GM12875 (cell line): ENCODE measurements at regions not wholly inside any gene's neighbourhood (a gene's known extent, or its start where the extent isn't known, plus 50 kb on each side); places are given as distances from the start of the nearest gene placed in this dataset.

ENCODE experiments used
- H3K4me3 ChIP-seq: one replicate; pipeline ENCODE4 v1.5.1; 2011; ENCODE audit warnings: low read depth, low read length, control low read depth
- TF ChIP-seq, protein P1 (sequence below): IDR thresholded peaks from 2 replicates; pipeline ENCODE4 v1.5.1; 2011; ENCODE audit warnings: low read depth, mild to moderate bottlenecking, control low read depth, inconsistent platforms, low read length, moderate library complexity, borderline replicate concordance; ENCODE audit not compliant: insufficient read depth

DNA sequence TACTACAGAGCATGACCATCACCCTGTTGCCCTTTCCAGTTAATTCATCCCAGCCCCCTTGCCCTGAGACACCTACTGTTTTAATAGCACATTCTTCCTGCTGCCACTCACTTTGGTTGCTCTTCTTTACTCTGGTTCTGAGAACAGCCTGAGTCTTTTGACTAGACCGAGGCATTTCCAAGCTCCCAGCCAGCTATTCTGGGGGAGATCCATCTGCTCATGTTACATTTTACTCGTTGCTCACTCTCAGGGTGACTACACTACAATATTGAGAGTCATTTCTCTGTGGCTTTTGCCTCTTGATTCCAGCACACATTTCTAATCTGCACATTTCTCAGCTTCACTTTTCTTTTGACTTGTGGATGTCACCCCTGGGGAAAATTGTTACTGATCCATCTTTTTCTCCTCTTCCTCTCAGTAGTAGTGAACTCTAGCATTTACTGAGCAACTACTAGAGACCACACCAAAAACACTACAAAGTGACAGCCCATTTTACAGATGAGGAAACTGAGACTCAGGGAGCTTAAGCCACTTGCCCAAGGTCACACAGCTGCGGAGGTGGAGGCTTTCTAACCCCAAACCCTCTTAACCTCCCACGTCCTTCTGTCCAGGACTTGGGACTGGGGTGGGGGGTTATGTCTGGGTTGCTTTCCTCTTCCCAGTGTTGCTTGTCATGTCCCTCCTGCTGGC, 117.8 kb downstream of the C11orf91 start:
- TF ChIP-seq, protein P1, sequence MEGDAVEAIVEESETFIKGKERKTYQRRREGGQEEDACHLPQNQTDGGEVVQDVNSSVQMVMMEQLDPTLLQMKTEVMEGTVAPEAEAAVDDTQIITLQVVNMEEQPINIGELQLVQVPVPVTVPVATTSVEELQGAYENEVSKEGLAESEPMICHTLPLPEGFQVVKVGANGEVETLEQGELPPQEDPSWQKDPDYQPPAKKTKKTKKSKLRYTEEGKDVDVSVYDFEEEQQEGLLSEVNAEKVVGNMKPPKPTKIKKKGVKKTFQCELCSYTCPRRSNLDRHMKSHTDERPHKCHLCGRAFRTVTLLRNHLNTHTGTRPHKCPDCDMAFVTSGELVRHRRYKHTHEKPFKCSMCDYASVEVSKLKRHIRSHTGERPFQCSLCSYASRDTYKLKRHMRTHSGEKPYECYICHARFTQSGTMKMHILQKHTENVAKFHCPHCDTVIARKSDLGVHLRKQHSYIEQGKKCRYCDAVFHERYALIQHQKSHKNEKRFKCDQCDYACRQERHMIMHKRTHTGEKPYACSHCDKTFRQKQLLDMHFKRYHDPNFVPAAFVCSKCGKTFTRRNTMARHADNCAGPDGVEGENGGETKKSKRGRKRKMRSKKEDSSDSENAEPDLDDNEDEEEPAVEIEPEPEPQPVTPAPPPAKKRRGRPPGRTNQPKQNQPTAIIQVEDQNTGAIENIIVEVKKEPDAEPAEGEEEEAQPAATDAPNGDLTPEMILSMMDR, result no peak
- no peak overlapping the region for H3K4me3 ChIP-seq

DNA sequence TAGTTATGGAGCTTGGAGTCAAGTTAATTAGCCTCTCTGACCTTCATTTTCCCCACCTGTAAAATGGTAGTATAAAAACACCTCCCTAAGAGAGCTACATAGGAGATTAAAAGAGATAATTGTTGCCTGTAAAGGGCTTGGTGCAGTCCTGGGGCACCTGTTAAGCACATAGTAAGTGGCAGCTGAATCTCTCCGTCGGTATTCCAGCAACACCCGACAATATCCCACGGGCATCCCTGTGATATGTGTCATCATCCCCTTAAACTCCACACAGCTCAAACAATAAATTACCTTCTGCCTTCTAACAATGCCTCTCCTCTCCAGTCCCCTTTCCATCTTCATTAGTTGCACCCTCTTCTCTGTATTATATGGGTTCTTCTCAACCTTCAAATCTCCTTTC, 121.5 kb downstream of the C11orf91 start:
- H3K4me3 ChIP-seq, result no peak overlapping the region
- TF ChIP-seq, protein P1, result no peak

GRCh38 chr11:33577204-33577603, 123.4 kb downstream of the C11orf91 start:
- H3K4me3 ChIP-seq, result no peak overlapping the region
- TF ChIP-seq, protein P1, result no peak

DNA sequence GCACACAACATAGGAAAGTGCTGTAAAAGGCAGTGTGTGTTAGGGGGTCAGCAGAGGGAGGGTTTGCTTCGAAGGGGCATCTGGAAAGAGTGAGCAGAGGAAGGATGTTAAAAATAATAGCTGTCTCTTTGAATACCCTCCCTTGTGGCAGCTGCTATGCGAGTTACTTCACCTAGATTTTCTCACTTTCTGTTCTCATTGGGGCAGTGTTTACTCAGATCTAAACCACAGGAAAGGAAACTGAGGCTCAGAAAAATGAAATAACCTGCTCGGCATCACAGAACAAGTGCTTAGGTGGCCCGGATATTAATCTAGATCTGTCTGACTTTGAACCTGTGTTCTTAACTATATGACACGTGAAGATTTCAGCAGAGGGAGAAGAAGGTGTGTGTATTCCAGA, 125.3 kb downstream of the C11orf91 start:
- TF ChIP-seq, protein P1, result no peak

GRCh38 chr11:33574331-33574730, 126.3 kb downstream of the C11orf91 start:
- TF ChIP-seq, protein P1, result no peak
- H3K4me3 ChIP-seq, result no peak overlapping the region

More for the DNA sequence above, 125.3 kb downstream of the C11orf91 start:
- no peak overlapping the region for H3K4me3 ChIP-seq

DNA sequence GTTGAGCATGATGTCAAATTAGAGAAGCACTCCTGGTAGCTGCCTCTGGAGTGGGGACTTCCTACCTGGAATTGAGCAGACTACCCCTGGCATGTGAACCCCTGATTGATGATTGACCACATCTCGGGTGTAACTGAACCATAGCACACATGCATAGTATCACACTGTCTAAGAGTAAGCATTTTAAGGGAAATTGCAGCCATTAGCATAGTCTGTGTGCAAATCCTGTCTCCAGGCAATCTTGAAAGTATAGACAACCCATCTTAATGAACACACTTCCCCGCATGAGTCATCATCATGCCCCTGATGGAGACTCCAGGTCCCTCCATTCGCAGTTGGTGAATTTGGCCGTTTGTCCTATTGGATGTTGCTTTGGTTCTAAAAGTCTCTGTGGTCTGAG, 131.3 kb downstream of the C11orf91 start:
- TF ChIP-seq, protein P1, result no peak
- H3K4me3 ChIP-seq, result no peak overlapping the region

DNA sequence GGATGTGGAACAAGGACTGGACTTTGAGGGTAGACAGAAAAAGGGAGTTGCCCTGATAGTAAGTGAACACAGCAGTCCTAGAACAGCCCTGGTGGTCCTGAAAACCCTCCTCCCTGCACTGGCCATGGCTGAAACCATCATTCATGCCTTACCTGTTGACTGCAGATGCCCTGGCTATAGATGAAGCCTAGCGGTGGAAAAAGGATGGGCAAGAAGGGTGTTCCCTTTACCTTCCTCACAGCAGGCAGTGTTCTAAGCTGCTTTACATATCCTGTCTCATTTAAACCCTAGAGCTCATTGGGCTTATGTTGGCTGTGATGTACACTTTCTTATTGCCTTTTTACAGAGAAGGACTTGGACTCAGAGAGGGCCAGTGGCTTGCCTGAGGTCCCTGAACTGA, 133.6 kb downstream of the C11orf91 start:
- no peak overlapping the region for H3K4me3 ChIP-seq
- TF ChIP-seq, protein P1, result no peak
